PC-9 (cell line): ENCODE measurements at regions not wholly inside any gene's neighbourhood (a gene's known extent, or its start where the extent isn't known, plus 50 kb on each side); places are given as distances from the start of the nearest gene placed in this dataset.

Experiments used
- BruUV-seq: library from RNA; stranded (reverse); fragments of 400-500 nt; replicated peaks from 2 replicates; lab custom pipeline; 2021; lab: Mats Ljungman, UMichigan
- CTCF ChIA-PET: fragments of 300-600 bp; sonication (Branson Sonifier 250); formaldehyde crosslinking; loops from one replicate; lab custom pipeline; 2022; ENCODE audit warnings: antibody characterized with exemption; lab: Charles Lee
- POLR2A ChIA-PET: fragments of 300-600 bp; sonication (Branson Sonifier 250); formaldehyde crosslinking; loops from one replicate; lab custom pipeline; 2022; ENCODE audit warnings: antibody characterized with exemption; ENCODE audit not compliant: unreplicated experiment; lab: Charles Lee
- DNase-seq, 2 experiments: peaks; one replicate each; pipeline versions ENCODE4 v3.0.0 to v3.0.0-alpha.2; 2015 to 2022; ENCODE audit warnings: mixed read lengths in 1 of 2
- H2AFZ ChIP-seq: fragments of 200-600 bp; sonication (generic); 2 replicates; pipeline ENCODE4 v1.8.1; 2017; ENCODE audit warnings: antibody characterized with exemption
- H3F3A ChIP-seq: fragments of 200-600 bp; sonication (generic); 2 replicates; pipeline ENCODE4 v1.8.1; 2017; ENCODE audit warnings: antibody characterized with exemption, mild to moderate bottlenecking, low read depth; ENCODE audit not compliant: insufficient read depth
- H3K27ac ChIP-seq: fragments of 200-600 bp; sonication (generic); 2 replicates; pipeline ENCODE4 v1.6.1; 2016; ENCODE audit warnings: mixed run types
- H3K27me3 ChIP-seq: fragments of 200-600 bp; sonication (generic); 2 replicates; pipeline ENCODE4 v1.6.1; 2016; ENCODE audit warnings: low read depth, mixed run types; ENCODE audit not compliant: insufficient read depth
- H3K36me3 ChIP-seq: fragments of 200-600 bp; sonication (generic); 2 replicates; pipeline ENCODE4 v1.6.1; 2016; ENCODE audit warnings: low read depth, mixed run types
- H3K4me1 ChIP-seq: fragments of 200-600 bp; sonication (generic); replicated peaks from 2 replicates; pipeline ENCODE4 v1.6.1; 2016; ENCODE audit warnings: mixed run types; ENCODE audit not compliant: insufficient read depth
- H3K4me2 ChIP-seq: fragments of 200-600 bp; sonication (generic); 2 replicates; pipeline ENCODE4 v1.6.1; 2017; ENCODE audit warnings: mixed run types
- H3K4me3 ChIP-seq: fragments of 200-600 bp; sonication (generic); 2 replicates; pipeline ENCODE4 v1.6.1; 2016; ENCODE audit warnings: mixed run types
- H3K79me2 ChIP-seq: fragments of 200-600 bp; sonication (generic); 2 replicates; pipeline ENCODE4 v1.6.1; 2017; ENCODE audit warnings: low read depth, mixed run types
- H3K9me2 ChIP-seq: fragments of 200-600 bp; sonication (generic); 2 replicates; pipeline ENCODE4 v1.8.1; 2017; ENCODE audit warnings: mild to moderate bottlenecking; ENCODE audit not compliant: insufficient read depth
- H3K9me3 ChIP-seq: fragments of 200-600 bp; sonication (generic); 2 replicates; pipeline ENCODE4 v1.8.1; 2016; ENCODE audit warnings: low read depth; ENCODE audit not compliant: insufficient read depth
- H4K20me1 ChIP-seq: fragments of 200-600 bp; sonication (generic); 2 replicates; pipeline ENCODE4 v1.8.1; 2017; ENCODE audit not compliant: insufficient read depth
- EZH2 ChIP-seq: fragments of 200-600 bp; sonication (generic); IDR thresholded peaks from 2 replicates; pipeline ENCODE4 v1.8.0; 2017; ENCODE audit warnings: antibody characterized with exemption, low read depth
- intact Hi-C: fragments of 100-400 bp; cut with micrococcal nuclease; formaldehyde crosslinking; loops from one replicate; pipeline ENCODE4 v1.10.0; 2022; ENCODE audit not compliant: unreplicated experiment
- TF ChIP-seq, protein P1 (sequence below): fragments of 200-600 bp; sonication (generic); conservative IDR thresholded peaks from 2 replicates; pipeline ENCODE4 v1.6.1; 2017; ENCODE audit warnings: mixed run types, antibody characterized with exemption, mild to moderate bottlenecking, moderate library complexity

DNA sequence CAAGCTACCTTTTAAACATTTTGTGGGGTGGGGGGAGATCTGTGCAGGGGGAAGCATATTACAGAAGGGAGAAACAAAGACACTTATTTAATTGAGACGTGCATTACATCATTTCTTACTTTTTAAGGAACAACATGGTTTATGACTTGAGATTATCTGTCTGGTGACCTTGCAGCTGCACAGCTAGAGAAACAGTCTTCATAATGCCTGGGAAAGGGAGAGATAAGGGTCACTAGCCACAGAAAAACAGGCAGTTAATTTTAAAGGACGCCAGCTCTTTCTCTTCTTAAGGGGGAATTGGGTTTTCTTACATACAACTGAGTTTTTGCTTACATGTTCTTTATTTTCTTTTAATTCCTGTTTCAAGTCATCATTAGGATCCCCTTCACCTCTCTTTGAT is 147.9 kb downstream of the SST start:
- no peak for DNase-seq
- Histone ChIP-seq H2AFZ (no peak overlapping the region), H3K4me3 (no peak overlapping the region), H3K27me3 (peaks cover 56% of the 10 kb centered on the region), H3K9me2 (no peaks in the 10 kb centered on the region), H3K4me2 (no peak overlapping the region), H3K36me3 (no peaks in the 10 kb centered on the region), H3F3A (no peaks in the 10 kb centered on the region), H3K9me3 (no peaks in the 10 kb centered on the region), H3K79me2 (no peaks in the 10 kb centered on the region), H3K4me1 (no peaks in the 10 kb centered on the region), H3K27ac (no peak overlapping the region), H4K20me1 (no peaks in the 10 kb centered on the region)
- POLR2A ChIA-PET, result no interaction called here
- CTCF ChIA-PET, result no interaction called here
- TF ChIP-seq, protein P1, sequence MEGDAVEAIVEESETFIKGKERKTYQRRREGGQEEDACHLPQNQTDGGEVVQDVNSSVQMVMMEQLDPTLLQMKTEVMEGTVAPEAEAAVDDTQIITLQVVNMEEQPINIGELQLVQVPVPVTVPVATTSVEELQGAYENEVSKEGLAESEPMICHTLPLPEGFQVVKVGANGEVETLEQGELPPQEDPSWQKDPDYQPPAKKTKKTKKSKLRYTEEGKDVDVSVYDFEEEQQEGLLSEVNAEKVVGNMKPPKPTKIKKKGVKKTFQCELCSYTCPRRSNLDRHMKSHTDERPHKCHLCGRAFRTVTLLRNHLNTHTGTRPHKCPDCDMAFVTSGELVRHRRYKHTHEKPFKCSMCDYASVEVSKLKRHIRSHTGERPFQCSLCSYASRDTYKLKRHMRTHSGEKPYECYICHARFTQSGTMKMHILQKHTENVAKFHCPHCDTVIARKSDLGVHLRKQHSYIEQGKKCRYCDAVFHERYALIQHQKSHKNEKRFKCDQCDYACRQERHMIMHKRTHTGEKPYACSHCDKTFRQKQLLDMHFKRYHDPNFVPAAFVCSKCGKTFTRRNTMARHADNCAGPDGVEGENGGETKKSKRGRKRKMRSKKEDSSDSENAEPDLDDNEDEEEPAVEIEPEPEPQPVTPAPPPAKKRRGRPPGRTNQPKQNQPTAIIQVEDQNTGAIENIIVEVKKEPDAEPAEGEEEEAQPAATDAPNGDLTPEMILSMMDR, result no peak
- no peak for TF ChIP-seq EZH2
- intact Hi-C loops, result no loop called here
- BruUV-seq, result no TSS peak

DNA sequence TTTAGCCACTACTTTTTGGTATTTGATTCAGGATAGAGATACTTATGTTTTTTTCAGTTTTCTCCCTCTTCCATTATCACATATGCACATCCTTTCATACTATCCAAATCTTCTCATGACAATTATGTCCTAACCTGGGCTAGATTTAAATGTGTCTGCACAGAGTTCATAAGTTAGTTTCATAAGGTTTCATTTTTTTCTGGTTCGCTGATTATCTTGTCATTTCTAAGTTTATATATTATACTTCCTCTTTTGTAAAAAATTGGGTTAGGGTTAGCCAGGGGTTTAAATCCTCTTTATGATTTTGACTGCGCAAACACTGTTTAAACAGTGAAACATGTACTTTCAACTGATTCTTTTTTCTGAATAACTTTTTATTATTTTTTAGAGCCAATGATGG is 148.6 kb downstream of the SST start:
- Histone ChIP-seq H3K9me2 (no peaks in the 10 kb centered on the region), H3K9me3 (no peaks in the 10 kb centered on the region), H3K27ac (no peak overlapping the region), H3F3A (no peaks in the 10 kb centered on the region), H3K4me2 (no peak overlapping the region), H3K4me1 (no peaks in the 10 kb centered on the region), H2AFZ (no peak overlapping the region), H3K4me3 (no peak overlapping the region), H4K20me1 (no peaks in the 10 kb centered on the region), H3K27me3 (peaks cover 56% of the 10 kb centered on the region), H3K36me3 (no peaks in the 10 kb centered on the region), H3K79me2 (no peaks in the 10 kb centered on the region)
- TF ChIP-seq, protein P1, result no peak
- TF ChIP-seq EZH2, result no peak
- POLR2A ChIA-PET, result no interaction called here
- CTCF ChIA-PET, result no interaction called here
- BruUV-seq, result no TSS peak
- intact Hi-C loops, result no loop called here
- no peak for DNase-seq

DNA sequence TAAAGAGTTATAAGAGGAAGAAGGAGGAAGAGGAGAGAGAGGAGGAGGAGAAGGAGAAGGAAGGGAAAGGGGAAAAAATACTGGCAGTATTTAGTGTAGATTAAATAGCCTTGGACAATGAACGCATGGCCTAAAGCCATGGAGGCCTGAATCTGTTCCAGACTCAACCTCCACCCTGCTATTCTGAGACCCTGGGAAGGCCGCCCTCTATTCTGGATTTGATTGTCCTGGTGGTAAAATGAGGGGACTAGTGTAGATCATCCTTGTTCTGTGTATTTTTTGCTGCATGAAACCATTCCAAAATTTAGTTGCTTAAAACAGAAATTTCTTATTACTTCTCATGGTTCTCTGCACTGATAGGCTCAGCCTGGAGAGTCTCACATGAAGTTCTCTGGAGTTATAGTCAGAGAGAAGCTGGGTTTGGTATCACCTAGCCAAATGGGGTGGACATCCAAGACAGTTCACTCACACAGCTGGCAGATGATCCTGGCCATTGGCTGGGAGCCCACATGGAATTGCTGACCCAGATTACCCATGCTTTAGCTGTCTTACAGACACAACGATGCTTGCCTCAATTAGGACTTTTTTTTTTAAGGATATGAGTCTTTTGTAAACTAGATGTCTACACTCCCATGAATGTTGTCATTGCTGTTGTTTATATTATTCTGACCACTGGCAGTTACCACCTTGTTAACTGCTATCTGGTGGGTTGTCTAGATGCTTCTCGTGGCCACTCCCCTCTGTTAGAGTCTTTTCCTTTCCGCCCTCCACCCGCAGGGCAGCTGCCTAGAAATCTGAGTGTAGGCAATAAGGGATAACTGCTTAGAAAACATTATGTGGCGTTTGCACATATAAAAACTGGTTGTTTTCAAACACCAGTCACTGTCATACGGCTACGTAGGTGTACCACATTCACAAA is 149.9 kb downstream of the SST start:
- H3K27me3 ChIP-seq, result peaks cover 62% of the 10 kb centered on the region
- intact Hi-C loops, result no loop called here
- no peaks in the 10 kb centered on the region for H4K20me1 ChIP-seq
- POLR2A ChIA-PET, result no interaction called here
- BruUV-seq, result no TSS peak
- no peaks in the 10 kb centered on the region for H3K36me3 ChIP-seq
- no peak for DNase-seq
- no peaks in the 10 kb centered on the region for H3K4me1 ChIP-seq
- CTCF ChIA-PET, result no interaction called here
- H3K79me2 ChIP-seq, result no peaks in the 10 kb centered on the region
- TF ChIP-seq EZH2, result no peak
- TF ChIP-seq, protein P1, result no peak
- H3K27ac ChIP-seq, result no peak overlapping the region
- H3F3A ChIP-seq, result no peaks in the 10 kb centered on the region
- no peaks in the 10 kb centered on the region for H3K9me2 ChIP-seq
- H3K4me2 ChIP-seq, result no peak overlapping the region
- no peak overlapping the region for H3K4me3 ChIP-seq
- no peak overlapping the region for H2AFZ ChIP-seq
- H3K9me3 ChIP-seq, result no peaks in the 10 kb centered on the region
